HEK293 (cell line): ENCODE measurements at regions not wholly inside any gene's neighbourhood (a gene's known extent, or its start where the extent isn't known, plus 50 kb on each side); places are given as distances from the start of the nearest gene placed in this dataset.

Experiments used
- CTCF ChIA-PET: fragments of 350-600 bp; formaldehyde crosslinking; extraction: SDS; loops from one replicate; lab custom pipeline; 2021; ENCODE audit warnings: antibody characterized with exemption; lab: Yijun Ruan, JAX
- POLR2A ChIA-PET: fragments of 300-600 bp; formaldehyde crosslinking; extraction: SDS; loops from one replicate; lab custom pipeline; 2020; ENCODE audit warnings: antibody characterized with exemption, inconsistent platforms; lab: Yijun Ruan, JAX
- H3K27ac ChIP-seq: fragments of 200-500 bp; sonication (Bioruptor generic); 2 replicates; pipeline ENCODE4 v1.5.1; 2014; ENCODE audit warnings: low read depth, low read length, control low read depth, inconsistent platforms; ENCODE audit errors: extremely low read depth
- H3K36me3 ChIP-seq, 2 experiments: fragments of 200-500 bp in 1 of 2; sonication (Bioruptor generic) in 1 of 2; 1 replicate in 1 of 2; 2 replicates in 1 of 2; pipeline ENCODE4 v1.5.1; 2014 to 2017; ENCODE audit warnings: inconsistent platforms in 2 of 2, low read length in 2 of 2; ENCODE audit not compliant: control insufficient read depth in 2 of 2, insufficient read depth in 1 of 2
- H3K4me1 ChIP-seq: fragments of 200-500 bp; sonication (Bioruptor generic); 2 replicates; pipeline ENCODE4 v1.5.1; 2014; ENCODE audit warnings: mild to moderate bottlenecking, low read length, inconsistent platforms; ENCODE audit not compliant: control insufficient read depth, insufficient read depth
- H3K4me3 ChIP-seq: 2 replicates; pipeline ENCODE4 v1.5.1; 2011; ENCODE audit warnings: low read depth, mild to moderate bottlenecking, control low read depth, low read length, moderate library complexity
- H3K9me3 ChIP-seq: fragments of 200-500 bp; sonication (Bioruptor generic); 2 replicates; pipeline ENCODE4 v1.5.1; 2014; ENCODE audit warnings: low read depth, low read length, inconsistent platforms; ENCODE audit not compliant: control insufficient read depth, insufficient read depth
- EGR2 ChIP-seq: fragments of 450-650 bp; formaldehyde crosslinking; IDR thresholded peaks from 2 replicates; pipeline ENCODE4 v1.5.1; 2016; ENCODE audit warnings: low read depth, missing biosample characterization, missing genetic modification characterization
- HIC1 ChIP-seq: fragments of 450-650 bp; formaldehyde crosslinking; IDR thresholded peaks from 2 replicates; pipeline ENCODE4 v1.5.1; 2016; ENCODE audit warnings: missing biosample characterization, missing genetic modification characterization
- KLF17 ChIP-seq: fragments of 450-650 bp; formaldehyde crosslinking; IDR thresholded peaks from 2 replicates; pipeline ENCODE4 v1.5.1; 2016; ENCODE audit warnings: missing biosample characterization, missing genetic modification characterization
- SCRT2 ChIP-seq: fragments of 450-650 bp; formaldehyde crosslinking; IDR thresholded peaks from 2 replicates; pipeline ENCODE4 v1.5.1; 2016; ENCODE audit warnings: missing biosample characterization, missing genetic modification characterization
- ZFHX2 ChIP-seq: fragments of 450-650 bp; formaldehyde crosslinking; conservative IDR thresholded peaks from 2 replicates; pipeline ENCODE4 v1.5.1; 2016; ENCODE audit warnings: missing biosample characterization, missing genetic modification characterization
- ZNF280D ChIP-seq: fragments of 450-650 bp; formaldehyde crosslinking; IDR thresholded peaks from 2 replicates; pipeline ENCODE4 v1.5.1; 2016; ENCODE audit warnings: missing biosample characterization, missing genetic modification characterization
- ZNF366 ChIP-seq: fragments of 450-650 bp; formaldehyde crosslinking; conservative IDR thresholded peaks from 2 replicates; pipeline ENCODE4 v1.5.1; 2016; ENCODE audit warnings: missing biosample characterization, missing genetic modification characterization
- ZNF398 ChIP-seq: fragments of 450-650 bp; formaldehyde crosslinking; IDR thresholded peaks from 2 replicates; pipeline ENCODE4 v1.5.1; 2017; ENCODE audit warnings: missing biosample characterization, missing genetic modification characterization
- ZNF488 ChIP-seq: fragments of 450-650 bp; formaldehyde crosslinking; IDR thresholded peaks from 2 replicates; pipeline ENCODE4 v1.5.1; 2016; ENCODE audit warnings: missing biosample characterization, missing genetic modification characterization
- ZNF501 ChIP-seq: fragments of 450-650 bp; formaldehyde crosslinking; IDR thresholded peaks from 2 replicates; pipeline ENCODE4 v1.5.1; 2016; ENCODE audit warnings: missing biosample characterization, missing genetic modification characterization
- ZNF580 ChIP-seq: fragments of 450-650 bp; formaldehyde crosslinking; IDR thresholded peaks from 2 replicates; pipeline ENCODE4 v1.5.1; 2016; ENCODE audit warnings: missing biosample characterization, missing genetic modification characterization

GRCh38 chr17:79369001-79369400, 241.8 kb downstream of the RBFOX3 start:
- POLR2A ChIA-PET, result no interaction called here
- no peak for TF ChIP-seq ZNF580 (tag by site-specific recombination)
- TF ChIP-seq HIC1 (tag by site-specific recombination), result peak; percentile 27; the same call in 1 of the 2 replicates
- TF ChIP-seq, all 188 proteins: peak for 1
- no peaks in the 10 kb centered on the region for H3K36me3 ChIP-seq
- CTCF ChIA-PET, result interaction anchor here (0.7 kb wide), 1 partner anchor 152 kb away, joined by 3 read pairs; no protein-coding TSS in a partner anchor
- no peak overlapping the region for H3K4me3 ChIP-seq
- H3K9me3 ChIP-seq, result no peaks in the 10 kb centered on the region
- no peak overlapping the region for H3K27ac ChIP-seq
- H3K4me1 ChIP-seq, result no peaks in the 10 kb centered on the region; the same call in 1 of the 2 replicates

- no peak for TF ChIP-seq ZNF488 (tag by site-specific recombination)
- Histone ChIP-seq H3K4me3 (no peak overlapping the region), H3K27ac (no peak overlapping the region), H3K4me1 (no peaks in the 10 kb centered on the region; the same call in 1 of the 2 replicates), H3K36me3 (no peaks in the 10 kb centered on the region), H3K9me3 (no peaks in the 10 kb centered on the region)
- CTCF ChIA-PET, result interaction anchor here (0.7 kb wide), 1 partner anchor 151 kb away, joined by 3 read pairs; no protein-coding TSS in a partner anchor
- POLR2A ChIA-PET, result no interaction called here
Observed at GRCh38 chr17:79368521-79368920, 242.3 kb downstream of the RBFOX3 start.

GRCh38 chr17:79366988-79367571, 243.8 kb downstream of the RBFOX3 start:
- CTCF ChIA-PET, result interaction anchor here (1.1 kb wide), 1 partner anchor 25 kb away, joined by 3 read pairs; no protein-coding TSS in a partner anchor

More at GRCh38 chr17:79366988-79367571, 243.8 kb downstream of the RBFOX3 start:
- H3K36me3 ChIP-seq, result no peaks in the 10 kb centered on the region
- TF ChIP-seq ZNF398 (tag by site-specific recombination) (peak; percentile 22; the same call in 1 of the 2 replicates), ZNF280D (no peak), KLF17 (tag by site-specific recombination) (no peak), SCRT2 (0 out of 2 replicates have a peak, but pooled peaks have one; percentile 17), ZNF366 (tag by site-specific recombination) (0 out of 2 replicates have a peak, but pooled peaks have one; percentile 15), EGR2 (peak; percentile 98), ZFHX2 (tag by site-specific recombination) (peak; percentile 90), ZNF501 (tag by site-specific recombination) (no peak)
- H3K4me1 ChIP-seq, result no peaks in the 10 kb centered on the region; the same call in 1 of the 2 replicates
- H3K9me3 ChIP-seq, result no peaks in the 10 kb centered on the region
- H3K4me3 ChIP-seq, result no peak overlapping the region
- POLR2A ChIA-PET, result no interaction called here
- H3K27ac ChIP-seq, result no peak overlapping the region
